AG08396 (cell line): ENCODE measurements at regions not wholly inside any gene's neighbourhood (a gene's known extent, or its start where the extent isn't known, plus 50 kb on each side); places are given as distances from the start of the nearest gene placed in this dataset.
A peak's percentile ranks its signal among the peaks of the same experiment; 100 is the strongest.
"Not testable (repeated sequence)": the region's sequence is repeated elsewhere in the genome, so short reads cannot be mapped to it uniquely, and the experiment has no call there.

Experiments used
- DNase-seq: peaks from one replicate; pipeline ENCODE4 v3.0.0; 2012; ENCODE audit warnings: low spot score, mixed read lengths

- no peak for DNase-seq
These were observed 110.5 kb upstream of the KCND3 start for GRCh38 chr1:112099979-112100378.

GRCh38 chr1:112105557-112105956 is 116.1 kb upstream of the KCND3 start:
- DNase-seq = no peak

GRCh38 chr1:112110031-112110430 is 120.6 kb upstream of the KCND3 start:
- no peak for DNase-seq

- DNase-seq = no peak
These were observed 122.3 kb upstream of the KCND3 start for GRCh38 chr1:112111734-112112133.

- DNase-seq = no peak
These were observed 125.1 kb upstream of the KCND3 start for GRCh38 chr1:112114540-112114939.

GRCh38 chr1:112126598-112126997 is 137.1 kb upstream of the KCND3 start:
- no peak for DNase-seq

- DNase-seq = not testable (repeated sequence)
These were observed 138.1 kb upstream of the KCND3 start for GRCh38 chr1:112127606-112128005.

- no peak for DNase-seq
These were observed 144.0 kb upstream of the KCND3 start for GRCh38 chr1:112133487-112133886.

- DNase-seq = no peak
These were observed 151.3 kb upstream of the KCND3 start for GRCh38 chr1:112140743-112141142.

GRCh38 chr1:112141301-112141700 is 151.8 kb upstream of the KCND3 start:
- DNase-seq = no peak

GRCh38 chr1:112141923-112142322 is 152.5 kb upstream of the KCND3 start:
- DNase-seq = no peak

- DNase-seq = no peak
These were observed 154.5 kb upstream of the KCND3 start for GRCh38 chr1:112143871-112144441.

GRCh38 chr1:112144733-112145426 is 155.4 kb upstream of the KCND3 start:
- DNase-seq = no peak

GRCh38 chr1:112146201-112146715 is 156.8 kb upstream of the KCND3 start:
- DNase-seq = no peak

GRCh38 chr1:112160214-112160613 is 170.7 kb upstream of the KCND3 start:
- DNase-seq = not testable (repeated sequence)

GRCh38 chr1:112165375-112165774 is 175.9 kb upstream of the KCND3 start:
- DNase-seq = no peak

- no peak for DNase-seq
These were observed 180.0 kb upstream of the KCND3 start for GRCh38 chr1:112169517-112169916.

GRCh38 chr1:112172294-112172882 is 182.9 kb upstream of the KCND3 start:
- peak; percentile 45 for DNase-seq

- no peak for DNase-seq
These were observed 187.8 kb upstream of the KCND3 start for GRCh38 chr1:112177314-112177713.

- no peak for DNase-seq
These were observed 199.1 kb upstream of the KCND3 start for GRCh38 chr1:112188611-112189010.

- DNase-seq = no peak
These were observed 199.9 kb upstream of the CTTNBP2NL start for GRCh38 chr1:112196008-112196588.

- DNase-seq = no peak
These were observed 199.3 kb upstream of the CTTNBP2NL start for GRCh38 chr1:112196731-112197130.

- DNase-seq = no peak
These were observed 186.5 kb upstream of the CTTNBP2NL start for GRCh38 chr1:112209493-112209892.
